A549 (cell line): ENCODE measurements at regions not wholly inside any gene's neighbourhood (a gene's known extent, or its start where the extent isn't known, plus 50 kb on each side); places are given as distances from the start of the nearest gene placed in this dataset.
"Not testable (repeated sequence)": the region's sequence is repeated elsewhere in the genome, so short reads cannot be mapped to it uniquely, and the experiment has no call there.

ENCODE experiments used
- JUN ChIP-seq, 2 experiments: fragments of >200 bp; sonication (Bioruptor Twin); formaldehyde crosslinking; IDR thresholded peaks; 2 replicates in 1 of 2; 3 replicates in 1 of 2; pipeline ENCODE4 v1.6.1; 2016 to 2017
- POLR2A ChIP-seq: IDR thresholded peaks from 2 replicates; pipeline ENCODE4 v1.6.1; 2012; ENCODE audit warnings: mild to moderate bottlenecking, low read length
- TF ChIP-seq, protein P1 (sequence below): fragments of >200 bp; sonication (Bioruptor Twin); formaldehyde crosslinking; IDR thresholded peaks from 3 replicates; pipeline ENCODE4 v1.5.1; 2016

GRCh38 chr1:37380546-37380945 lies 93.8 kb upstream of the ZC3H12A start:
- TF ChIP-seq, protein P1, sequence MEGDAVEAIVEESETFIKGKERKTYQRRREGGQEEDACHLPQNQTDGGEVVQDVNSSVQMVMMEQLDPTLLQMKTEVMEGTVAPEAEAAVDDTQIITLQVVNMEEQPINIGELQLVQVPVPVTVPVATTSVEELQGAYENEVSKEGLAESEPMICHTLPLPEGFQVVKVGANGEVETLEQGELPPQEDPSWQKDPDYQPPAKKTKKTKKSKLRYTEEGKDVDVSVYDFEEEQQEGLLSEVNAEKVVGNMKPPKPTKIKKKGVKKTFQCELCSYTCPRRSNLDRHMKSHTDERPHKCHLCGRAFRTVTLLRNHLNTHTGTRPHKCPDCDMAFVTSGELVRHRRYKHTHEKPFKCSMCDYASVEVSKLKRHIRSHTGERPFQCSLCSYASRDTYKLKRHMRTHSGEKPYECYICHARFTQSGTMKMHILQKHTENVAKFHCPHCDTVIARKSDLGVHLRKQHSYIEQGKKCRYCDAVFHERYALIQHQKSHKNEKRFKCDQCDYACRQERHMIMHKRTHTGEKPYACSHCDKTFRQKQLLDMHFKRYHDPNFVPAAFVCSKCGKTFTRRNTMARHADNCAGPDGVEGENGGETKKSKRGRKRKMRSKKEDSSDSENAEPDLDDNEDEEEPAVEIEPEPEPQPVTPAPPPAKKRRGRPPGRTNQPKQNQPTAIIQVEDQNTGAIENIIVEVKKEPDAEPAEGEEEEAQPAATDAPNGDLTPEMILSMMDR = not testable (repeated sequence)
- not testable (repeated sequence) for TF ChIP-seq JUN (IDR thresholded peaks at IDR 0.05); POLR2A
